ENCODE measurements at regions not wholly inside any gene's neighbourhood (a gene's known extent, or its start where the extent isn't known, plus 50 kb on each side); places are given as distances from the start of the nearest gene placed in this dataset.

- TF ChIP-seq, protein P1, sequence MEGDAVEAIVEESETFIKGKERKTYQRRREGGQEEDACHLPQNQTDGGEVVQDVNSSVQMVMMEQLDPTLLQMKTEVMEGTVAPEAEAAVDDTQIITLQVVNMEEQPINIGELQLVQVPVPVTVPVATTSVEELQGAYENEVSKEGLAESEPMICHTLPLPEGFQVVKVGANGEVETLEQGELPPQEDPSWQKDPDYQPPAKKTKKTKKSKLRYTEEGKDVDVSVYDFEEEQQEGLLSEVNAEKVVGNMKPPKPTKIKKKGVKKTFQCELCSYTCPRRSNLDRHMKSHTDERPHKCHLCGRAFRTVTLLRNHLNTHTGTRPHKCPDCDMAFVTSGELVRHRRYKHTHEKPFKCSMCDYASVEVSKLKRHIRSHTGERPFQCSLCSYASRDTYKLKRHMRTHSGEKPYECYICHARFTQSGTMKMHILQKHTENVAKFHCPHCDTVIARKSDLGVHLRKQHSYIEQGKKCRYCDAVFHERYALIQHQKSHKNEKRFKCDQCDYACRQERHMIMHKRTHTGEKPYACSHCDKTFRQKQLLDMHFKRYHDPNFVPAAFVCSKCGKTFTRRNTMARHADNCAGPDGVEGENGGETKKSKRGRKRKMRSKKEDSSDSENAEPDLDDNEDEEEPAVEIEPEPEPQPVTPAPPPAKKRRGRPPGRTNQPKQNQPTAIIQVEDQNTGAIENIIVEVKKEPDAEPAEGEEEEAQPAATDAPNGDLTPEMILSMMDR (optimal IDR thresholded peaks at IDR 0.05 in 1 of 3, IDR thresholded peaks at IDR 0.05 in 1 of 3, conservative IDR thresholded peaks at IDR 0.05 in 1 of 3; ENCODE audit: extremely low read depth in 1 of 3, insufficient read depth in 2 of 3, low read length in 3 of 3), result no peak
- no peak for TF ChIP-seq EZH2 (IDR thresholded peaks at IDR 0.05; ENCODE audit: low read length)
Measured at GRCh38 chr16:86207350-86207749, 303.0 kb upstream of the FOXF1 start.

Measured in keratinocyte (primary cell).